ENCODE measurements at regions not wholly inside any gene's neighbourhood (a gene's known extent, or its start where the extent isn't known, plus 50 kb on each side); places are given as distances from the start of the nearest gene placed in this dataset.

- DNase-seq, result no peak
Measured at GRCh38 chr13:99027661-99028425, 50.0 kb upstream of the DOCK9 start.

DNA sequence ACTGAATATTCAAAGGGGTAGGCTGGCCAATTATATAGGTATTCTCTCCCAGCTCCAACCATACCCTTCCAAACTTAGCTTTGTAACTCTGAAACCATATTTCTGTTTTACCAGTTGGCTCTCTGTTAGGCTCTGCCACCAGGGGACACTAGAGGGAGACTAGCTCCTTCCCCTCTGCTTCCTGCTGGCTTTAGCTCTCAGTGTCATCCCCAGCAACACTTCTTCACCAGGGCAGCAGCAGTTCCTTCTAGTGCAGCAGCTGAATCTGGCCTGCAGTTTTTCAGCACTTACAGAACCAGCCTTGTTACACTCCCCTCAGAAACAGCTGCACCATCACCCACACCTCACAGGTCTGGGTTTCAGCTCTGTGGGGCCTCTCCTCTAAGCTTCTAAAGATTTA lies 51.0 kb upstream of the DOCK9 start:
- DNase-seq, result peak; percentile 17 to 44 (median 40)

DNA sequence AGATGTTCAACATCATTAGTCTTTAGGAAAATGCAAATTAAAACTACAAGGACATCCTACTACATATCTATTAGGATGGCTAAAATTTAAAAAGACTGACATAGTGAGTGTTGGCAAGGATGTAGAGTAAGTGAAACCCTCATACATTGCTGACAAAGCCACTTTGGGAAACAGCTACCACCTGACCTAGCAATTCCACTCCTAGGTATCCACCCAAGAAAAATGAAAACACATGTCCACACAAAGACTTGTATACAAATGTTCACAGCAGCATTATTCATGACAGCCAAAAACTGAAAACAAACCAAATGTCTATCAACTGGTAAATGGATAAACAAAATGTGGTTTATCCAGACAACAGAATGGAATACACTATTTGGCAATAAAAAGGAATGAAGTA lies 51.7 kb upstream of the DOCK9 start:
- DNase-seq, result no peak

GRCh38 chr13:99030326-99030725 lies 52.5 kb upstream of the DOCK9 start:
- no peak for DNase-seq

DNA sequence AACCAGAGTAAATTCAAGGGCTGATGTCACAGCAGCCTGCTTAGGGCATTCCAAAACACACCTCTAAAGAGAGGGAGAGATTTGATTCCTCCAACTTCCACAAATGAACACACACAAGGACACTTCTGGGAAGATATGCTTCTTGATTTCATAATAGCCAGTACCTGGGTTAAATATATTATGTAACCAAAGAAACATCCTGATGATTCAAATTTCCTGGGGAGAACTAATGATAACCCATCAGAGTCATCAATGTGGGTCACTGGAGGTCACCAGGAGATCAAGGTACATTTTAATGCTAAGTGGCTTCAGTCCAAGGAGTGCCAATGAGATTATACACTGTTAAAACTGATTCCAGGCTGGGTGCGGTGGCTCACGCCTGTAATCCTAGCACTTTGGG lies 54.0 kb upstream of the DOCK9 start:
- no peak for DNase-seq

DNA sequence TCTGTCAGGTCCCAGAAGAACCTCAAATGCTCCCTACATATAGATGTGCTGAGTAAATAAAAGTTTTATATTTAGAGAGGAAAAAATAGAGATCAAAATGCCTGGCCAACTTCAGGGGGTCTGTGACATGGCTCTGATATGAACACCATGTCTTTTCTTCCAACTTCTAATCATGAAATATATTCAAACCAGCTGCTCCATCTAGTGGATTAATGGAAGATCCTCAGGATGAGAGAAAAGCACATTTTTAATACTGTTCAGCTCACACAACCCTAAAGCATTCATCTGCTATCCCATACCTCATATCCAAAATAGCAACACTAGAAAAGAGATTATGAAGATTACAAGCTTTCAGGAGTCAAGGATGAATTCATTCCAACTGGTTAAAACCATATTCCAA lies 56.0 kb upstream of the DOCK9 start:
- peak in 3 of 4 experiments; percentile 9 to 56 (median 43) for DNase-seq

DNA sequence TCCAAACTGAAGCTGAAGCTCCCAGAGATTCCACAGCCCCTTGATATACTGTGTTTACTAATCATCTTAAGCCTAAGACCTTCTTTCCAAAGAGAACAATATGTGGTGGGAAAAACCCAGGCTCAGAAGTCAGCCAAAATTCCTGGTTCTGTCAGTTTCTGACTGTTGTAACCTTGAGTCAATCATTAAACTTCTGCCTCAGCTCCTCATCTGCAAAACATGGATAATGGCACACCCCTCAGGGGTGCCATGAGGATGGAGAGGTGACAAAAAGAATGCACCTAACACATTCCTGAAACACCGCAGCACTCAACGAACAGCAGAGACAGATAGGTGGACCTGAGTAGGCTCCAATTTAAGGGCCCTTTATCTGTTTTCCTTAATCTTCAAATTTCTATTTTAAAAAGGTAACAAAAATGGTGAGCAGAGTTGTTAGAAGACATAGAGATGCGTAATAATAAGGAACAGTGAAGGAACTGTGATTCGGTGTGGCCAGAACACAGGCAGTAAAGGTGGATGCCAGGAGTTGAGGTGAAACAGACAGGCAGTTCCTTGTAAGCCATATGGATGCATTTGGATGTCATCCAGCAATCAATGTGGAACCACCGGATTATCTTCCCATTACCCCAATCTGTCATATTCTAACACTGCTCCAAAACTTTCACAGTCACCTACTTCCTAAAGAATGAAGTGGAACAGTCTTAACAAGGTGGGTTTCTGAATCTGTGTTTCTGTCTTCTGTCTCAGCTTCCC lies 56.6 kb upstream of the DOCK9 start:
- no peak for DNase-seq

GRCh38 chr13:99035715-99036114 lies 57.9 kb upstream of the DOCK9 start:
- DNase-seq, result no peak

GRCh38 chr13:99037756-99038155 lies 59.9 kb upstream of the DOCK9 start:
- no peak for DNase-seq

- no peak for DNase-seq
Measured at GRCh38 chr13:99039718-99040280, 61.9 kb upstream of the DOCK9 start.

GRCh38 chr13:99040536-99041131 lies 62.8 kb upstream of the DOCK9 start:
- no peak for DNase-seq

DNA sequence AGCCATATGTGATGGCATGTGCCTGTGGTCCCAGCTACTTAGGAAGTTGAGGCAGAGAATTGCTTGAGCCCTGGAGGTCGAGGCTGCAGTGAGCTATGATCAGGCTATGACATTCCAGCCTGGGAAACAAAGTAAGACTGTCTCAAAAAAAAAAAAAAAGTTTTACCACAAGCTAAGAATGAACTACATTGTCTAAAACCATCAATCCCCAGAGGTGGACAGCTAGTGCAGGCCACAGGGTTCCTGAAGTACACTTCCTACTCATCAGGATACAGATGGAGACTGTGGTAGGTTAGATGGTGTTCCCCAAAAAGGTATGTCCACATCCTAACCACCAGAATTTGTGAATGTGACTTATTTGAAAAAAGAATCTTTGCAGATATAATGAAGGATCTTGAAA lies 63.5 kb upstream of the DOCK9 start:
- DNase-seq, result no peak

- no peak for DNase-seq
Measured at GRCh38 chr13:99041788-99042187, 63.9 kb upstream of the DOCK9 start.

DNA sequence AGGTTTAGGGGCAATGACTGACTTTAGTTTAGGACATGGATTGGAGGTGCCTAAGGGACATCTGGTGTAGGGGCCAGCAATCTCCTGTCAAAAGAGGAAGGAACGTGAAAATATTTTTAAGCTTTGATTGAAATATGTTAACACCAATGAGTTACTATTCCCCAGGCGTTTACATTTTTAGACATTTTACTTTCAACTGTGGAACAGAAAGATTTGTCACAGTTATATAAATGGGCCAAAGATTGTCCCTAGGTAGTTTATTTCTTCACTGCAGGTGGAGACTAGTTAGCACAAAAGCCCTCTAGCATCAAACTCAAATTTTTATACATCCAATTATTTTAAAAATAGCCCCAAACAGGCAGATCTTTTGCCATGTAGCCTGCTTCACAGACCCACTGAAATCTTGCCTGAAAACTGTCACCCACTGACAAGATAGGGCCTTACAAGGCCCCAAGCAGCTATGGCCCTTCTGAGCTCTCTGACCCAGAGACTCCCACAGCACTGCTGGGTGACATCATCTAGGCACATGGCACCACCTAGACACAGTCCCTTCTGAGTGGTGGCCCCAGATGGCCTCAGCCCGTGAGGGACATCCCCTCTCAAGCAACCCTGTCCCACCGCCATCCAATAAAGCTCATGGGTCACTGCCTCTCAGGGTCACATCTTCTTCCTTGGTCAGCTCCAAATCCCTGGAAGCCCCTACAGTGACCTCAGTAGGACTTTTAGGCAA lies 64.8 kb upstream of the DOCK9 start:
- peak; percentile 4 to 48 (median 45) for DNase-seq

- no peak for DNase-seq
Measured at GRCh38 chr13:99043831-99044231, 66.0 kb upstream of the DOCK9 start.

DNA sequence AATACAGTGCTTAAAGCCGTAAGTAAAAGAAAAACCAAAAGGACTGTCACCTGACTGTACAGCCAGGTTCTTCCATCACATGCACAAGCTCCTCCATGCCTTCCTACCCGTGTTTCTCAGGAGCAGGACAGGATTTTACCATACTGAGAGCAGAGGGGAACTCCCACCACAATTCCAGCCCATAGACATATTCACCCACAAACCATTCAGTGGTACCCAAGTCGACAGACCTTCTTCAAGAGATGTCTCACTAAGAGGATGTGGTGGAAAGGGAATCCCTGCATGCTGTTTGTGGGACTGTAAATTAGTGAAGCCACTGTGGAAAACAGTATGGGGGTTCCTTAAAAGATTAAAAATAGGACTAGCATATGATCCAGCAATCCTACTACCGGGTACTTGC lies 66.9 kb upstream of the DOCK9 start:
- no peak for DNase-seq

DNA sequence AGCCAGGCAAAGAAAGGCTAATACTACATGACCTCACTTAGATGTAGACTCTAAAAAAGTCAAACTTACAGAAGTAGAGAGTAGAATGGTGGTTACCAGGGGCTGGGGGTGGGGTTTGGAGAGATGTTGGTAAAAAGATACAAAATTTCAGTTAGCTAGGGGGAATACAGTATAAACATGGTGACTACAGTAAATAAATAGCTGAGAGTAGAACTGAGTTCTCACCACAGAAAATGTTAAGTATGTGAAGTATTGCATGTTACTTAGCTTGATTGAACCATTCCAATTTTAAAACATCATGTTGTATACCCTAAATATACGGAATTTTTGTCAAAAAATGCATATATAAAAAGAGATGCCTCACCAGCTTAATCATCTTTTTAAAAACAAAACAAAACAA lies 67.5 kb upstream of the DOCK9 start:
- DNase-seq, result no peak

DNA sequence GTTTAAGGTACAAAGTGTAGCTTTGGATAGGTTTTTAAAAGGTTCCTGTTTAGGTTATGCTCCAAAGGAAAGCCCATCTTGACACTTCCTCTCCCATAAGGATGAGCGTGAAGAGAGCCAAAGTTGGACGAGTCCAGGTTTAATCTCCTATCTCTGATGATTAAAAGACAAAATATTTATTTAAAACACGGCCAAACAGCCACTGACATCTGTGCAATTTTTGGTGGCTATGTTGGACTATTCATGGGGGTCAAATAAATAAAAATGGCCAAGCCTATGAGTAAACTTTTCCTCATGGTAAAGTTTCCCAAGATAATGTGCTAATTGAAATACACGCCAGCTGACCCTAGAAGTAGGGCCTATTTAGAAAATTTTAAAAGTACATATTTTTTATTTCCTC lies 69.0 kb upstream of the DOCK9 start:
- DNase-seq, result no peak

DNA sequence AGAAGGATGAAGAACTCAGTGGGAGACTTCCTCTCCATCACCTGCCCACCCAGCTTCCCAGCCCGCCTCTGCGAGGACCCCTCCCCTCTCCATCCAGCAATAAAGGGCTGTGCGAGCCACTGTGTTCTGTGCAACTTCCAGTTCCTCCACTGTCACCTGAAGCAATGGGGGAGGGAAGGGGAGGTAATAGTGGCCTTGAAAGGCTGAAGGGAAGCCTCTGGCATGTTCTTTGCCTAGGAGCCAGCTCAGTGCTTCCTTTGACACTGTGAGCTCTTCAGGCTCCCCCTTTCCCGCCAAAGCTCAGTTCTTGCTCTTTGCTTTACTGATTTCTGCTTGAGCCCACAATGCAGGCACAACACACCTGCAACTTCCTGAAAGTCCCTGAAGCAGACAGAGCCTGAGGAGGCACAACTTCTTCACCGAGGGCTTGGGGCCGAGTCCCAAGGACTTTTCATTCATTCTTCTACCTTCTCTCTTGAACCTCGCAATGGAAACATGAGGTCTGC lies 73.2 kb upstream of the DOCK9 start:
- no peak for DNase-seq

DNA sequence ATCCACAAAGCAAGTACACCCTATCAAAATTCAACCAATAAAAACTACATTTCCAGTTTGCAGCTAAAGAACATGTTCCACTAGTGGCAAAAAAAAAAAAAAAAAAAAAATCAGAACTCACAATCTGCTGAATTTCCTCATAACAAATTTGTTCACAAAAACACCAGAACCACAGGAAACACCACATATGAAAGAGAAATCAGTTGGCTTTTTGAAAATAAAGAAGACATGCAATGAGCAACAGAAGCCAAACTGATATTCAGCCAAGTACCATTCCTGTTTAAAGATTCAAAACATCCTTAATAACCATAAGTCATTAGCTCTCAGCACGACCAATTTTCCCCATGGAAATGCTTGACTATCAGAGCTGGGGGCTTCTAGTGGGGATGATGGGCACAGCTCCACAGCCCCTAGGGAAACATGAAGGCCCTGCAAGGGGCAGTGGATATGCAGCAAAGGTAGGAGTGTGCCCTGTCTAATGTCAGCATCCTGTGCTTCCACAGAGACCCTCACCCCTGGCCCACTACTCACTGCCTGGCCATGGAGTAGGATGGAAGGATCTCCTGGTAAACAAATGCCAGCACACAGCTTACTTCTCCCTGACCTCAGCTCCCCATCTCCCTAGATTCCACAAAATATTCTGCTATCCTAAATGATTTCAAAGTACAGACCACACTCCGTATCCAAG lies 74.0 kb upstream of the DOCK9 start:
- no peak for DNase-seq

GRCh38 chr13:99053636-99054233 lies 75.9 kb upstream of the DOCK9 start:
- no peak for DNase-seq

- no peak for DNase-seq
Measured at GRCh38 chr13:99055281-99055680, 77.4 kb upstream of the DOCK9 start.

Measured in suppressor macrophage (primary cell).